NB4 (cell line): ENCODE measurements at regions not wholly inside any gene's neighbourhood (a gene's known extent, or its start where the extent isn't known, plus 50 kb on each side); places are given as distances from the start of the nearest gene placed in this dataset.
"Not testable (repeated sequence)": the region's sequence is repeated elsewhere in the genome, so short reads cannot be mapped to it uniquely, and the experiment has no call there.

ENCODE experiments used
- MYC ChIP-seq: IDR thresholded peaks from 2 replicates; pipeline ENCODE4 v1.6.1; 2011; ENCODE audit warnings: low read depth, low read length
- TF ChIP-seq, protein P1 (sequence below): IDR thresholded peaks from one replicate; pipeline ENCODE4 v1.5.1; 2012; ENCODE audit warnings: low read depth, low read length
- TF ChIP-seq, protein P2 (sequence below): IDR thresholded peaks from 2 replicates; pipeline ENCODE4 v1.6.1; 2011; ENCODE audit warnings: low read depth, low read length

DNA sequence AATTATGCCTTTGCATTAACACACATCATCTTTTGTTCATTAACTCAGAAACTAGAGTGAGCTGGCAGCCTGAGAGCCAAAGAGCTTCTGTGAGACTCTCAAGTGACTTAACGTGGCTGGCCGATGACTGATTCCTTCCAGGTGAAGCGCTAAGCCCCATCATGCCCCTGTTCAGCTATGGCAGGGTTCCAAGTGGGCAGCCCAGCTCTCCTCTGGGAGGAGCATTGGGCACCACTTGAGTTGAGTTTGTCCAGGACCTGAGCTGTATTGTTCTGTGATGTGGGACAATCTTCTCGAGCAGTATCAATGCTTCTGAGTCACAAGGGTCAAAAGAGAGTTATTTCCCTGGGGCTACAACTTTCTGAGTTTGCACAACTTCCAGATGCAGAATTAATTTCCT lies 53.3 kb upstream of the DPP6 start:
- TF ChIP-seq, protein P1, sequence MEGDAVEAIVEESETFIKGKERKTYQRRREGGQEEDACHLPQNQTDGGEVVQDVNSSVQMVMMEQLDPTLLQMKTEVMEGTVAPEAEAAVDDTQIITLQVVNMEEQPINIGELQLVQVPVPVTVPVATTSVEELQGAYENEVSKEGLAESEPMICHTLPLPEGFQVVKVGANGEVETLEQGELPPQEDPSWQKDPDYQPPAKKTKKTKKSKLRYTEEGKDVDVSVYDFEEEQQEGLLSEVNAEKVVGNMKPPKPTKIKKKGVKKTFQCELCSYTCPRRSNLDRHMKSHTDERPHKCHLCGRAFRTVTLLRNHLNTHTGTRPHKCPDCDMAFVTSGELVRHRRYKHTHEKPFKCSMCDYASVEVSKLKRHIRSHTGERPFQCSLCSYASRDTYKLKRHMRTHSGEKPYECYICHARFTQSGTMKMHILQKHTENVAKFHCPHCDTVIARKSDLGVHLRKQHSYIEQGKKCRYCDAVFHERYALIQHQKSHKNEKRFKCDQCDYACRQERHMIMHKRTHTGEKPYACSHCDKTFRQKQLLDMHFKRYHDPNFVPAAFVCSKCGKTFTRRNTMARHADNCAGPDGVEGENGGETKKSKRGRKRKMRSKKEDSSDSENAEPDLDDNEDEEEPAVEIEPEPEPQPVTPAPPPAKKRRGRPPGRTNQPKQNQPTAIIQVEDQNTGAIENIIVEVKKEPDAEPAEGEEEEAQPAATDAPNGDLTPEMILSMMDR: not testable (repeated sequence)
- TF ChIP-seq, protein P2, sequence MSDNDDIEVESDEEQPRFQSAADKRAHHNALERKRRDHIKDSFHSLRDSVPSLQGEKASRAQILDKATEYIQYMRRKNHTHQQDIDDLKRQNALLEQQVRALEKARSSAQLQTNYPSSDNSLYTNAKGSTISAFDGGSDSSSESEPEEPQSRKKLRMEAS: not testable (repeated sequence)
- TF ChIP-seq MYC: not testable (repeated sequence)
